H9 (cell line): ENCODE measurements at regions not wholly inside any gene's neighbourhood (a gene's known extent, or its start where the extent isn't known, plus 50 kb on each side); places are given as distances from the start of the nearest gene placed in this dataset.

Source experiments
- DNase-seq: peaks from one replicate; pipeline ENCODE4 v3.0.0-alpha.2; 2017
- H2AFZ ChIP-seq: one replicate; pipeline ENCODE4 v1.6.1; 2013; ENCODE audit warnings: mild to moderate bottlenecking, low read length, control low read depth, moderate library complexity
- H2AK5ac ChIP-seq: 2 replicates; pipeline ENCODE4 v1.6.1; 2013; ENCODE audit warnings: low read length, control low read depth, mixed read lengths; ENCODE audit not compliant: insufficient read length
- H2BK120ac ChIP-seq: one replicate; pipeline ENCODE4 v1.6.1; 2013; ENCODE audit warnings: low read depth, mild to moderate bottlenecking, low read length, control low read depth, inconsistent platforms; ENCODE audit not compliant: poor library complexity, severe bottlenecking
- H2BK12ac ChIP-seq: 2 replicates; pipeline ENCODE4 v1.6.1; 2013; ENCODE audit warnings: low read length, control low read depth, mixed read lengths, low read depth; ENCODE audit not compliant: insufficient read length
- H2BK15ac ChIP-seq: 2 replicates; pipeline ENCODE4 v1.6.1; 2013; ENCODE audit warnings: low read depth, low read length, control low read depth
- H2BK20ac ChIP-seq: one replicate; pipeline ENCODE4 v1.6.1; 2013; ENCODE audit warnings: low read depth, mild to moderate bottlenecking, low read length, control low read depth, inconsistent platforms; ENCODE audit not compliant: poor library complexity, severe bottlenecking
- H2BK5ac ChIP-seq: 2 replicates; pipeline ENCODE4 v1.6.1; 2013; ENCODE audit warnings: low read length, control low read depth, mixed read lengths; ENCODE audit not compliant: insufficient read length
- H3K14ac ChIP-seq: 2 replicates; pipeline ENCODE4 v1.6.1; 2013; ENCODE audit warnings: low read length, control low read depth; ENCODE audit not compliant: insufficient read depth
- H3K18ac ChIP-seq: 2 replicates; pipeline ENCODE4 v1.6.1; 2013; ENCODE audit warnings: low read depth, mild to moderate bottlenecking, mixed read lengths, low read length, control low read depth; ENCODE audit not compliant: insufficient read length
- H3K23ac ChIP-seq: 2 replicates; pipeline ENCODE4 v1.6.1; 2013; ENCODE audit warnings: low read length, control low read depth, mixed read lengths, low read depth; ENCODE audit not compliant: insufficient read length
- H3K23me2 ChIP-seq: 2 replicates; pipeline ENCODE4 v1.6.1; 2013; ENCODE audit warnings: low read depth, mild to moderate bottlenecking, mixed read lengths, low read length, control low read depth; ENCODE audit not compliant: insufficient read length, poor library complexity, severe bottlenecking
- H3K27ac ChIP-seq: 2 replicates; pipeline ENCODE4 v1.5.1; 2013; ENCODE audit warnings: low read length, control low read depth, mixed read lengths, low read depth; ENCODE audit not compliant: insufficient read length
- H3K27me3 ChIP-seq: 2 replicates; pipeline ENCODE4 v1.6.1; 2013; ENCODE audit warnings: low read length, control low read depth, inconsistent platforms; ENCODE audit not compliant: insufficient read depth
- H3K4ac ChIP-seq: 2 replicates; pipeline ENCODE4 v1.6.1; 2013; ENCODE audit warnings: low read depth, mild to moderate bottlenecking, control low read depth, inconsistent platforms, low read length, moderate library complexity
- H3K4me1 ChIP-seq: 2 replicates; pipeline ENCODE4 v1.6.1; 2013; ENCODE audit warnings: low read length, control low read depth, inconsistent platforms; ENCODE audit not compliant: insufficient read depth
- H3K4me2 ChIP-seq: 2 replicates; pipeline ENCODE4 v1.6.1; 2013; ENCODE audit warnings: low read length, control low read depth, mixed read lengths; ENCODE audit not compliant: insufficient read length, insufficient read depth
- H3K56ac ChIP-seq: 2 replicates; pipeline ENCODE4 v1.6.1; 2013; ENCODE audit warnings: low read depth, mild to moderate bottlenecking, mixed read lengths, low read length, control low read depth; ENCODE audit not compliant: insufficient read length
- H3K79me1 ChIP-seq: 2 replicates; pipeline ENCODE4 v1.6.1; 2013; ENCODE audit warnings: low read depth, mild to moderate bottlenecking, moderate library complexity, low read length, control low read depth, inconsistent platforms; ENCODE audit not compliant: insufficient read depth, poor library complexity, severe bottlenecking
- H3K79me2 ChIP-seq: 2 replicates; pipeline ENCODE4 v1.6.1; 2013; ENCODE audit warnings: low read length, control low read depth, inconsistent platforms; ENCODE audit not compliant: insufficient read depth
- H3K9ac ChIP-seq: 2 replicates; pipeline ENCODE4 v1.6.1; 2013; ENCODE audit warnings: low read length, control low read depth, mixed read lengths; ENCODE audit not compliant: insufficient read length; ENCODE audit errors: extremely low read depth
- H3K9me3 ChIP-seq: one replicate; pipeline ENCODE4 v1.6.1; 2013; ENCODE audit warnings: low read depth, low read length, inconsistent platforms; ENCODE audit not compliant: control insufficient read depth
- H3T11ph ChIP-seq: one replicate; pipeline ENCODE4 v1.6.1; 2013; ENCODE audit warnings: mild to moderate bottlenecking, low read length, control low read depth, inconsistent platforms
- H4K20me1 ChIP-seq: one replicate; pipeline ENCODE4 v1.6.1; 2013; ENCODE audit not compliant: control insufficient read depth, insufficient read length, insufficient read depth
- H4K5ac ChIP-seq: 2 replicates; pipeline ENCODE4 v1.6.1; 2013; ENCODE audit warnings: low read depth, mild to moderate bottlenecking, mixed read lengths, low read length, control low read depth; ENCODE audit not compliant: insufficient read length
- H4K8ac ChIP-seq: replicated peaks from 2 replicates; pipeline ENCODE4 v1.6.1; 2013; ENCODE audit warnings: low read length, control low read depth, mixed read lengths, low read depth; ENCODE audit not compliant: insufficient read length
- H4K91ac ChIP-seq: 2 replicates; pipeline ENCODE4 v1.6.1; 2013; ENCODE audit warnings: low read depth, mild to moderate bottlenecking, moderate library complexity, mixed read lengths, low read length, control low read depth; ENCODE audit not compliant: insufficient read length
- H3K27ac Mint-ChIP-seq, 3 experiments: 2 replicates in 2 of 3; 3 replicates in 1 of 3; pipeline ENCODE4 v1.8.0; 2020 to 2021; ENCODE audit warnings: mixed read lengths in 3 of 3, mild to moderate bottlenecking in 1 of 3, moderate library complexity in 1 of 3
- H3K27me3 Mint-ChIP-seq: 2 replicates; pipeline ENCODE4 v1.8.0; 2021; ENCODE audit warnings: low read depth, mild to moderate bottlenecking, moderate library complexity, mixed read lengths
- H3K36me3 Mint-ChIP-seq, 3 experiments: 2 replicates in 2 of 3; 3 replicates in 1 of 3; pipeline ENCODE4 v1.8.0; 2020 to 2021; ENCODE audit warnings: low read depth in 3 of 3, mixed read lengths in 3 of 3; ENCODE audit not compliant: insufficient read depth in 1 of 3
- H3K4me1 Mint-ChIP-seq, 2 experiments: 2 replicates each; pipeline ENCODE4 v1.8.0; 2020; ENCODE audit warnings: mixed read lengths in 2 of 2
- H3K4me3 Mint-ChIP-seq, 2 experiments: 2 replicates in 1 of 2; 3 replicates in 1 of 2; pipeline ENCODE4 v1.8.0; 2020 to 2021; ENCODE audit warnings: mild to moderate bottlenecking in 2 of 2, mixed read lengths in 2 of 2, moderate library complexity in 1 of 2
- H3K9me3 Mint-ChIP-seq, 2 experiments: 2 replicates in 1 of 2; 3 replicates in 1 of 2; pipeline ENCODE4 v1.8.0; 2020; ENCODE audit warnings: mild to moderate bottlenecking in 2 of 2, mixed read lengths in 2 of 2, moderate library complexity in 1 of 2
- CTCF ChIP-seq: fragments of 200-600 bp; sonication (generic); conservative IDR thresholded peaks from 3 replicates; pipeline ENCODE4 v1.8.0; 2021; ENCODE audit warnings: antibody characterized with exemption, mild to moderate bottlenecking
- WGBS: extraction: QIAGEN DNeasy Blood & Tissue Kit; methylation state at CpG from one replicate; pipeline ENCODE4 v1.1.7; 2013; ENCODE audit warnings: missing lambda C conversion rate, low lambda C conversion rate, mixed read lengths; ENCODE audit not compliant: insufficient read length; ENCODE audit errors: extremely low coverage; 5-methylcytosine and 5-hydroxymethylcytosine counted together

GRCh38 chr3:117768581-117768980, 1059.0 kb downstream of the TUSC7 start:
- no peak overlapping the region for H2AFZ ChIP-seq
- H4K20me1 ChIP-seq: no peaks in the 10 kb centered on the region
- H3K79me1 ChIP-seq: no peaks in the 10 kb centered on the region
- WGBS: no CpG with 5 or more reads among the region's 4 CpGs
- no peak for DNase-seq
- no peaks in the 10 kb centered on the region for H3K23me2 ChIP-seq
- H2AK5ac ChIP-seq: no peak overlapping the region
- no peak overlapping the region for H4K8ac ChIP-seq
- Mint-ChIP-seq H3K4me3 (no peak overlapping the region), H3K9me3 (no peaks in the 10 kb centered on the region), H3K27ac (no peak overlapping the region), H3K27me3 (0 out of 2 replicates have a peak, but pooled peaks cover 2% of the 10 kb centered on the region), H3K36me3 (no peaks in the 10 kb centered on the region), H3K4me1 (no peaks in the 10 kb centered on the region)
- no peak overlapping the region for H3K4ac ChIP-seq
- no peak overlapping the region for H3K56ac ChIP-seq
- no peaks in the 10 kb centered on the region for H3K4me1 ChIP-seq
- H2BK15ac ChIP-seq: no peak overlapping the region
- H2BK120ac ChIP-seq: no peak overlapping the region
- H3T11ph ChIP-seq: no peak overlapping the region
- H4K91ac ChIP-seq: no peak overlapping the region
- no peak overlapping the region for H3K14ac ChIP-seq
- no peaks in the 10 kb centered on the region for H3K27me3 ChIP-seq
- H2BK20ac ChIP-seq: no peak overlapping the region
- no peak overlapping the region for H3K27ac ChIP-seq
- H4K5ac ChIP-seq: no peak overlapping the region
- H3K23ac ChIP-seq: no peak overlapping the region
- H3K9ac ChIP-seq: no peak overlapping the region
- no peaks in the 10 kb centered on the region for H3K9me3 ChIP-seq
- no peak overlapping the region for H3K4me2 ChIP-seq
- no peak for TF ChIP-seq CTCF
- no peak overlapping the region for H3K18ac ChIP-seq
- no peak overlapping the region for H2BK12ac ChIP-seq
- H3K79me2 ChIP-seq: no peaks in the 10 kb centered on the region
- no peak overlapping the region for H2BK5ac ChIP-seq
